Natural killer cell treated with Interleukin-12 subunit alpha and Interleukin-12 subunit beta and Interleukin-15 and Interleukin-18, amount 100 ng/mL, for 72 hours (primary cell): ENCODE measurements at regions not wholly inside any gene's neighbourhood (a gene's known extent, or its start where the extent isn't known, plus 50 kb on each side); places are given as distances from the start of the nearest gene placed in this dataset.

Experiments used
- ATAC-seq, 2 donors: fragments of 150-1000 bp; cut with Tn5 transposase in 1 of 2; sonication (Bioruptor Pico), chemical (Tn5 transposase) in 1 of 2; 2 replicates each; pipeline ENCODE4 v1.10.0; 2021
- DNase-seq: peaks from one replicate; pipeline ENCODE4 v3.0.0; 2022; ENCODE audit warnings: low spot score
- H3K27ac Mint-ChIP-seq, 2 donors: 1 replicate in 1 of 2; 2 replicates in 1 of 2; pipeline ENCODE4 v1.8.0; 2022; ENCODE audit warnings: mixed read lengths in 2 of 2, mild to moderate bottlenecking in 1 of 2, moderate library complexity in 1 of 2
- H3K27me3 Mint-ChIP-seq, 2 donors: 1 replicate in 1 of 2; 2 replicates in 1 of 2; pipeline ENCODE4 v1.8.0; 2022; ENCODE audit warnings: mixed read lengths in 2 of 2
- H3K36me3 Mint-ChIP-seq: one replicate; pipeline ENCODE4 v1.8.0; 2022; ENCODE audit warnings: mixed read lengths
- H3K4me1 Mint-ChIP-seq, 2 donors: 1 replicate in 1 of 2; 2 replicates in 1 of 2; pipeline ENCODE4 v1.8.0; 2022; ENCODE audit warnings: low read depth in 2 of 2, mixed read lengths in 2 of 2, mild to moderate bottlenecking in 1 of 2
- H3K4me3 Mint-ChIP-seq: one replicate; pipeline ENCODE4 v1.8.0; 2022; ENCODE audit warnings: mixed read lengths
- H3K9me3 Mint-ChIP-seq: 2 replicates; pipeline ENCODE4 v1.8.0; 2022; ENCODE audit warnings: mixed read lengths

- H3K27me3 Mint-ChIP-seq: peaks cover 13 to 18% of the 10 kb centered on the region in 2 donors
- no peak for DNase-seq
- ATAC-seq: no peak
- no peaks in the 10 kb centered on the region for H3K4me1 Mint-ChIP-seq
- H3K4me3 Mint-ChIP-seq: no peak overlapping the region
- H3K27ac Mint-ChIP-seq: no peak overlapping the region
- no peaks in the 10 kb centered on the region for H3K9me3 Mint-ChIP-seq
- H3K36me3 Mint-ChIP-seq: no peaks in the 10 kb centered on the region
Observed at GRCh38 chr1:90504509-90504908, 212.6 kb downstream of the BARHL2 start.

- DNase-seq (no peak), ATAC-seq (no peak)
- H3K36me3 Mint-ChIP-seq: no peaks in the 10 kb centered on the region
- no peak overlapping the region for H3K27ac Mint-ChIP-seq
- H3K27me3 Mint-ChIP-seq: peaks cover 11 to 14% of the 10 kb centered on the region in 2 donors
- H3K9me3 Mint-ChIP-seq: no peaks in the 10 kb centered on the region
- no peak overlapping the region for H3K4me3 Mint-ChIP-seq
- no peaks in the 10 kb centered on the region for H3K4me1 Mint-ChIP-seq
Observed at GRCh38 chr1:90502696-90503095, 214.4 kb downstream of the BARHL2 start.

GRCh38 chr1:90502194-90502593 lies 214.9 kb downstream of the BARHL2 start:
- ATAC-seq (no peak), DNase-seq (no peak)
- Mint-ChIP-seq H3K9me3 (no peaks in the 10 kb centered on the region), H3K4me1 (no peaks in the 10 kb centered on the region), H3K27me3 (peaks cover 11 to 14% of the 10 kb centered on the region in 2 donors), H3K36me3 (no peaks in the 10 kb centered on the region), H3K27ac (no peak overlapping the region), H3K4me3 (no peak overlapping the region)

GRCh38 chr1:90501281-90501680 lies 215.8 kb downstream of the BARHL2 start:
- Mint-ChIP-seq H3K36me3 (no peaks in the 10 kb centered on the region), H3K27me3 (peaks cover 10 to 14% of the 10 kb centered on the region in 2 donors), H3K27ac (no peak overlapping the region), H3K9me3 (no peaks in the 10 kb centered on the region), H3K4me1 (no peaks in the 10 kb centered on the region), H3K4me3 (no peak overlapping the region)
- ATAC-seq: no peak
- DNase-seq: no peak

- Mint-ChIP-seq H3K4me3 (no peak overlapping the region), H3K27ac (no peak overlapping the region), H3K9me3 (no peaks in the 10 kb centered on the region), H3K27me3 (peaks cover 12 to 35% of the 10 kb centered on the region in 2 donors), H3K4me1 (no peaks in the 10 kb centered on the region), H3K36me3 (no peaks in the 10 kb centered on the region)
- no peak for ATAC-seq
- no peak for DNase-seq
Observed at GRCh38 chr1:90494748-90495282, 222.3 kb downstream of the BARHL2 start.

- no peak overlapping the region for H3K4me3 Mint-ChIP-seq
- no peaks in the 10 kb centered on the region for H3K36me3 Mint-ChIP-seq
- no peak overlapping the region for H3K27ac Mint-ChIP-seq
- H3K4me1 Mint-ChIP-seq: no peaks in the 10 kb centered on the region
- DNase-seq (no peak), ATAC-seq (no peak)
- peaks cover 7 to 18% of the 10 kb centered on the region in 2 donors for H3K27me3 Mint-ChIP-seq
- H3K9me3 Mint-ChIP-seq: no peaks in the 10 kb centered on the region
Observed at GRCh38 chr1:90488451-90488850, 228.7 kb downstream of the BARHL2 start.

GRCh38 chr1:90486996-90487395 lies 230.1 kb downstream of the BARHL2 start:
- H3K27ac Mint-ChIP-seq: no peak overlapping the region
- H3K4me3 Mint-ChIP-seq: no peak overlapping the region
- H3K4me1 Mint-ChIP-seq: no peaks in the 10 kb centered on the region
- no peak for ATAC-seq
- H3K9me3 Mint-ChIP-seq: no peaks in the 10 kb centered on the region
- peaks cover 2 to 7% of the 10 kb centered on the region in 2 donors for H3K27me3 Mint-ChIP-seq
- no peak for DNase-seq
- no peaks in the 10 kb centered on the region for H3K36me3 Mint-ChIP-seq

- DNase-seq (no peak), ATAC-seq (no peak)
- no peak overlapping the region for H3K27ac Mint-ChIP-seq
- no peaks in the 10 kb centered on the region for H3K36me3 Mint-ChIP-seq
- H3K27me3 Mint-ChIP-seq: peaks cover 0 to 2% of the 10 kb centered on the region in 2 donors
- no peaks in the 10 kb centered on the region for H3K4me1 Mint-ChIP-seq
- H3K4me3 Mint-ChIP-seq: no peak overlapping the region
- no peaks in the 10 kb centered on the region for H3K9me3 Mint-ChIP-seq
Observed at GRCh38 chr1:90486134-90486824, 230.8 kb downstream of the BARHL2 start.

GRCh38 chr1:90480271-90480835 lies 236.7 kb downstream of the BARHL2 start:
- Mint-ChIP-seq H3K36me3 (no peaks in the 10 kb centered on the region), H3K4me3 (no peak overlapping the region), H3K9me3 (no peaks in the 10 kb centered on the region), H3K27ac (no peak overlapping the region), H3K4me1 (no peaks in the 10 kb centered on the region), H3K27me3 (peaks cover 0 to 2% of the 10 kb centered on the region in 2 donors)
- ATAC-seq: no peak
- no peak for DNase-seq

GRCh38 chr1:90476994-90477393 lies 240.1 kb downstream of the BARHL2 start:
- no peaks in the 10 kb centered on the region for H3K9me3 Mint-ChIP-seq
- no peaks in the 10 kb centered on the region for H3K36me3 Mint-ChIP-seq
- no peak overlapping the region for H3K4me3 Mint-ChIP-seq
- peaks cover 0 to 2% of the 10 kb centered on the region in 2 donors for H3K27me3 Mint-ChIP-seq
- H3K27ac Mint-ChIP-seq: no peak overlapping the region
- ATAC-seq (no peak), DNase-seq (no peak)
- H3K4me1 Mint-ChIP-seq: no peaks in the 10 kb centered on the region

GRCh38 chr1:90476411-90476810 lies 240.7 kb downstream of the BARHL2 start:
- DNase-seq: no peak
- H3K27ac Mint-ChIP-seq: no peak overlapping the region
- no peaks in the 10 kb centered on the region for H3K9me3 Mint-ChIP-seq
- H3K4me1 Mint-ChIP-seq: no peaks in the 10 kb centered on the region
- H3K36me3 Mint-ChIP-seq: no peaks in the 10 kb centered on the region
- ATAC-seq: no peak
- H3K27me3 Mint-ChIP-seq: no peaks in the 10 kb centered on the region
- no peak overlapping the region for H3K4me3 Mint-ChIP-seq

- H3K27ac Mint-ChIP-seq: no peak overlapping the region
- no peaks in the 10 kb centered on the region for H3K27me3 Mint-ChIP-seq
- H3K4me1 Mint-ChIP-seq: no peaks in the 10 kb centered on the region
- no peak for DNase-seq
- no peak overlapping the region for H3K4me3 Mint-ChIP-seq
- no peaks in the 10 kb centered on the region for H3K36me3 Mint-ChIP-seq
- ATAC-seq: no peak
- no peaks in the 10 kb centered on the region for H3K9me3 Mint-ChIP-seq
Observed at GRCh38 chr1:90475631-90476030, 241.5 kb downstream of the BARHL2 start.

- Mint-ChIP-seq H3K27me3 (peaks cover 0 to 3% of the 10 kb centered on the region in 2 donors), H3K27ac (no peak overlapping the region), H3K4me1 (no peaks in the 10 kb centered on the region), H3K4me3 (no peak overlapping the region), H3K9me3 (no peaks in the 10 kb centered on the region), H3K36me3 (no peaks in the 10 kb centered on the region)
- no peak for DNase-seq
- no peak for ATAC-seq
Observed at GRCh38 chr1:90474731-90475130, 242.4 kb downstream of the BARHL2 start.

GRCh38 chr1:90474158-90474557 lies 242.9 kb downstream of the BARHL2 start:
- Mint-ChIP-seq H3K27ac (no peak overlapping the region), H3K4me1 (no peaks in the 10 kb centered on the region), H3K4me3 (no peak overlapping the region), H3K9me3 (no peaks in the 10 kb centered on the region), H3K27me3 (peaks cover 0 to 3% of the 10 kb centered on the region in 2 donors), H3K36me3 (no peaks in the 10 kb centered on the region)
- ATAC-seq (no peak), DNase-seq (no peak)
